ENCODE measurements at regions not wholly inside any gene's neighbourhood (a gene's known extent, or its start where the extent isn't known, plus 50 kb on each side); places are given as distances from the start of the nearest gene placed in this dataset.

GRCh38 chr9:87247097-87247496 is 250.6 kb upstream of the DAPK1 start:
- no peaks in the 10 kb centered on the region for H3K36me3 ChIP-seq (ENCODE audit: control insufficient read depth in 2 of 2, extremely low read depth in 1 of 2, insufficient read depth in 2 of 2, low read length in 2 of 2)
- POLR2A ChIA-PET = no interaction called here
- no peak overlapping the region for H3K4me2 ChIP-seq (ENCODE audit: insufficient read depth, low read length)
- H3K9me1 ChIP-seq (replicated peaks; ENCODE audit: control insufficient read depth, extremely low read depth, insufficient read depth, low read length) = no peaks in the 10 kb centered on the region
- H3K27me3 ChIP-seq (ENCODE audit: control insufficient read depth in 2 of 2, insufficient read depth in 2 of 2, low read length in 2 of 2) = no peaks in the 10 kb centered on the region
- no peak overlapping the region for H2AFZ ChIP-seq (ENCODE audit: low read depth, low read length)
- no peaks in the 10 kb centered on the region for H3K4me1 ChIP-seq (ENCODE audit: control insufficient read depth, extremely low read depth, insufficient read depth, low read length)
- TF ChIP-seq GATA2 (IDR thresholded peaks at IDR 0.05; ENCODE audit: insufficient read depth, insufficient read length, low read depth, low read length) = no peak
- TF ChIP-seq POLR2AphosphoS5 (IDR thresholded peaks at IDR 0.05; ENCODE audit: insufficient read depth, low read depth, low read length) = no peak
- no peak for TF ChIP-seq JUN (IDR thresholded peaks at IDR 0.05; ENCODE audit: borderline replicate concordance, insufficient read depth, insufficient read length, low read depth)
- DNase-seq (ENCODE audit: low read depth, low spot score) (no peak), FAIRE-seq (no peak)
- intact Hi-C loops (cut with micrococcal nuclease) = no loop called here
- dilution Hi-C loops (cut with MboI; ENCODE audit: extremely low pct_ligation_motif_present, low sequenced_read_pairs) = no loop called here
- no peaks in the 10 kb centered on the region for H3K79me2 ChIP-seq (ENCODE audit: control insufficient read depth, insufficient read depth, low read length)
- no peak overlapping the region for H3K9ac ChIP-seq (replicated peaks; ENCODE audit: extremely low read depth, insufficient read depth, low read length)
- H3K4me3 ChIP-seq (replicated peaks in 1 of 3; ENCODE audit: insufficient read depth in 1 of 3, low read depth in 1 of 3, low read length in 3 of 3) = no peak overlapping the region
- CTCF ChIA-PET = no interaction called here
- no peak overlapping the region for H3K27ac ChIP-seq (ENCODE audit: insufficient read depth, low read depth, low read length)
- no peaks in the 10 kb centered on the region for H4K20me1 ChIP-seq (replicated peaks; ENCODE audit: control insufficient read depth, extremely low read depth, insufficient read depth, low read length)
- BruUV-seq (replicated peaks) = no TSS peak
- no peaks in the 10 kb centered on the region for H3K9me3 ChIP-seq (replicated peaks; ENCODE audit: control insufficient read depth, insufficient read depth, low read length)

DNA sequence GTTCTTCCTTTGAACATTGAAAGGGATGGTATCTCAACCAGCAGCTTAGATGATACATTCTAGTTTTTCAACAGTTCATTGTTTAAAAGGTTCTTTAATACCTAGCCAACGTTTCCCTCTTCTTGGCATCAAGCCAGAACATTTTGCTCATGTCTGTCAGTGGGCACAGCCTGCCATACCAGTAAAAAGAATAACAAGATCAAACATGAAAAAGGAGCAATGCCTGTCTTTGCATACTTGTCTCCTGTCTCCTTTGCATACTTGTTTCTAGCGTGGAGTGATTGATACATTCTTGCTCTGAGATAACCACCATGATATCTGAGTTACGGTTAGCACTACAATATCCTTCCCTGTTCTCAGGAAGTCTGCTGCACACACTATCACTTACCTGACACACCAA is 248.6 kb upstream of the DAPK1 start:
- H3K4me1 ChIP-seq (ENCODE audit: control insufficient read depth, extremely low read depth, insufficient read depth, low read length) = no peaks in the 10 kb centered on the region
- H3K4me3 ChIP-seq (replicated peaks in 1 of 3; ENCODE audit: insufficient read depth in 1 of 3, low read depth in 1 of 3, low read length in 3 of 3) = no peak overlapping the region
- CTCF ChIA-PET = interaction anchor here (1.6 kb wide), 1 partner anchor 14 kb away, joined by 3 read pairs; no protein-coding TSS in a partner anchor
- H3K4me2 ChIP-seq (ENCODE audit: insufficient read depth, low read length) = no peak overlapping the region
- no peaks in the 10 kb centered on the region for H4K20me1 ChIP-seq (replicated peaks; ENCODE audit: control insufficient read depth, extremely low read depth, insufficient read depth, low read length)
- no peaks in the 10 kb centered on the region for H3K9me1 ChIP-seq (replicated peaks; ENCODE audit: control insufficient read depth, extremely low read depth, insufficient read depth, low read length)
- H2AFZ ChIP-seq (ENCODE audit: low read depth, low read length) = no peak overlapping the region
- H3K79me2 ChIP-seq (ENCODE audit: control insufficient read depth, insufficient read depth, low read length) = no peaks in the 10 kb centered on the region
- dilution Hi-C loops (cut with MboI; ENCODE audit: extremely low pct_ligation_motif_present, low sequenced_read_pairs) = no loop called here
- H3K27ac ChIP-seq (ENCODE audit: insufficient read depth, low read depth, low read length) = no peak overlapping the region
- H3K9ac ChIP-seq (replicated peaks; ENCODE audit: extremely low read depth, insufficient read depth, low read length) = no peak overlapping the region
- DNase-seq (ENCODE audit: low read depth, low spot score) (no peak), FAIRE-seq (no peak)
- intact Hi-C loops (cut with micrococcal nuclease) = no loop called here
- H3K27me3 ChIP-seq (ENCODE audit: control insufficient read depth in 2 of 2, insufficient read depth in 2 of 2, low read length in 2 of 2) = no peaks in the 10 kb centered on the region
- no TSS peak for BruUV-seq (replicated peaks)
- no peak for TF ChIP-seq POLR2A (IDR thresholded peaks at IDR 0.05; ENCODE audit: low read depth, low read length)
- TF ChIP-seq POLR2AphosphoS5 (IDR thresholded peaks at IDR 0.05; ENCODE audit: insufficient read depth, low read depth, low read length) = no peak
- no peak for TF ChIP-seq FOS (IDR thresholded peaks at IDR 0.05; ENCODE audit: borderline replicate concordance, insufficient read depth, low read length)
- TF ChIP-seq MYC (IDR thresholded peaks at IDR 0.05; ENCODE audit: low read depth, low read length) = no peak
- TF ChIP-seq, protein P1, sequence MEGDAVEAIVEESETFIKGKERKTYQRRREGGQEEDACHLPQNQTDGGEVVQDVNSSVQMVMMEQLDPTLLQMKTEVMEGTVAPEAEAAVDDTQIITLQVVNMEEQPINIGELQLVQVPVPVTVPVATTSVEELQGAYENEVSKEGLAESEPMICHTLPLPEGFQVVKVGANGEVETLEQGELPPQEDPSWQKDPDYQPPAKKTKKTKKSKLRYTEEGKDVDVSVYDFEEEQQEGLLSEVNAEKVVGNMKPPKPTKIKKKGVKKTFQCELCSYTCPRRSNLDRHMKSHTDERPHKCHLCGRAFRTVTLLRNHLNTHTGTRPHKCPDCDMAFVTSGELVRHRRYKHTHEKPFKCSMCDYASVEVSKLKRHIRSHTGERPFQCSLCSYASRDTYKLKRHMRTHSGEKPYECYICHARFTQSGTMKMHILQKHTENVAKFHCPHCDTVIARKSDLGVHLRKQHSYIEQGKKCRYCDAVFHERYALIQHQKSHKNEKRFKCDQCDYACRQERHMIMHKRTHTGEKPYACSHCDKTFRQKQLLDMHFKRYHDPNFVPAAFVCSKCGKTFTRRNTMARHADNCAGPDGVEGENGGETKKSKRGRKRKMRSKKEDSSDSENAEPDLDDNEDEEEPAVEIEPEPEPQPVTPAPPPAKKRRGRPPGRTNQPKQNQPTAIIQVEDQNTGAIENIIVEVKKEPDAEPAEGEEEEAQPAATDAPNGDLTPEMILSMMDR (IDR thresholded peaks at IDR 0.05; ENCODE audit: extremely low read depth in 1 of 2, insufficient read depth in 1 of 2, low read depth in 1 of 2, low read length in 2 of 2) = no peak
- TF ChIP-seq JUN (IDR thresholded peaks at IDR 0.05; ENCODE audit: borderline replicate concordance, insufficient read depth, insufficient read length, low read depth) = no peak
- no peaks in the 10 kb centered on the region for H3K9me3 ChIP-seq (replicated peaks; ENCODE audit: control insufficient read depth, insufficient read depth, low read length)
- H3K36me3 ChIP-seq (ENCODE audit: control insufficient read depth in 2 of 2, extremely low read depth in 1 of 2, insufficient read depth in 2 of 2, low read length in 2 of 2) = no peaks in the 10 kb centered on the region
- POLR2A ChIA-PET = no interaction called here

Data from endothelial cell of umbilical vein (primary cell).